Amniotic stem cell (primary cell): ENCODE measurements at regions not wholly inside any gene's neighbourhood (a gene's known extent, or its start where the extent isn't known, plus 50 kb on each side); places are given as distances from the start of the nearest gene placed in this dataset.
A peak's percentile ranks its signal among the peaks of the same experiment; 100 is the strongest.
"Not testable (repeated sequence)": the region's sequence is repeated elsewhere in the genome, so short reads cannot be mapped to it uniquely, and the experiment has no call there.

Experiments
- DNase-seq: peaks from one replicate; lab custom pipeline; 2025; lab: John Stamatoyannopoulos, UW

DNA sequence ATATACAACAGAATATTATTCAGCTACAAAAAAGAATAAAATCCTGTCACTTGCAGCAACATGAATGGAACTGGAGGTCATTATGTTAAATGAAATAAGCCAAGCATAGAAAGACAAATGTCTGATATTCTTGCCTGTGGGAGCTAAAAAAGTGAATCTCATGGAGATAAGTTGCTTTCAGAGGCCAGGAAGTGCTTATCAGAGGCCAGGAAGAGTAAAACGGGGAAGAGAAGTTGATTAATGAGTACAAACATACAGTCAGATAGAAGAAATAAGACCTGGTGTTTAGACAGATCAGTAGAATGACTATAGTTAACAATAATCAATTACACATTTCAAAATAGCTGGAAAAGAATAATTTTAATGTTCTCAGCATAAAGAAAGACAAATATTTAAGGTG lies 54.4 kb upstream of the CPHXL start:
- no peak for DNase-seq

DNA sequence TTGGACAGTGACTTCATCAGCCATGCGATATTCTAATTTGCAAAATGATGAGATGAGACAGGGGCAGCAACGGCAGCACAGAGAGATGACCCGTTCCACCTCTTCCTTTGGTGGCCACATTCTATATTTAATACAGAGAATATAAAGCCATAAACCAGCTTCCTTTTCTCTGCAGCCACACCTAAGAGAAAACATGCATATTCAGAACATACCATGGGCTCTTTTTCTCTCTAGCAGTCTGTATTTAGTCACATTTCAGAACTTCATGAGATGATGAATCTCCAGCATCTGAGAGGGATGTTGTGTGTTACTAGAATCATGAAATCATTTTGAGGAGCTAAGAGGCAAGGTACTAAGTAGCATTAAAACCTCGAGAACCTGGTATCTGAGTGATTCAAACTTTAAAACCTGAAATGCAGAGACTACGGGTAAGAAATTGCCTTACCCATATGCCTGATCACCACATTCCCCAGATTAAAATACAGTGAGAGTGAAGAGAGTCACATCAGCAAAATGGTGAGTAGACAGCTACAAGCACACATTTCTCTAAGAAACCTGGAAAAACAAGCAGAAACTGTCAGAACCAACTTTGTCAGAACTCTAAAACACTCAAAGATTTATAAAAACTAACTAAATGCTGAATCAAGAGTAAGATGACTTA lies 55.5 kb upstream of the CPHXL start:
- DNase-seq, result no peak

- DNase-seq, result no peak
Measured at GRCh38 chr16:75787440-75787839, 61.1 kb upstream of the CPHXL start.

GRCh38 chr16:75789237-75789636 lies 62.9 kb upstream of the CPHXL start:
- peak; percentile 15 for DNase-seq

- no peak for DNase-seq
Measured at GRCh38 chr16:75792771-75793492, 66.6 kb upstream of the CPHXL start.

- DNase-seq, result no peak
Measured at GRCh38 chr16:75793641-75794040, 67.4 kb upstream of the CPHXL start.

DNA sequence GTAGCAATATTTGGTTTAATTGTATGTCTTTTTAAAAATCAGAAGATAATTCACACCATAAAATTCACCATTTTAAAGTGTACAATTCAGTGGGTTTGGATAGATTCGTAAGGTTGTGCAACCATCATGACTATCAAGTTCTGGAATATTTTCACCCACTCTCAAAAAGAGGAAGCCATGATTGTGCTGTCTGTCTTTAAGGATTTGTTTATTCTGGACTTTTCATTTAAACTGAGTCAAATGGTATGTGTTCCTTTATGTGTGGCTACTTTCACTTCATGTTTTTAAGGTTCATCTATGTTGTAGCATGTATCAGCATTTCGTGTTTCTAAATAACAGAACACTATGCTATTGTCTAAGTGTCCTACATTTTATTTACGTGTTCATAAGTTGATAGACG lies 68.1 kb upstream of the CPHXL start:
- DNase-seq, result no peak

- no peak for DNase-seq
Measured at GRCh38 chr16:75798714-75799113, 72.4 kb upstream of the CPHXL start.

DNA sequence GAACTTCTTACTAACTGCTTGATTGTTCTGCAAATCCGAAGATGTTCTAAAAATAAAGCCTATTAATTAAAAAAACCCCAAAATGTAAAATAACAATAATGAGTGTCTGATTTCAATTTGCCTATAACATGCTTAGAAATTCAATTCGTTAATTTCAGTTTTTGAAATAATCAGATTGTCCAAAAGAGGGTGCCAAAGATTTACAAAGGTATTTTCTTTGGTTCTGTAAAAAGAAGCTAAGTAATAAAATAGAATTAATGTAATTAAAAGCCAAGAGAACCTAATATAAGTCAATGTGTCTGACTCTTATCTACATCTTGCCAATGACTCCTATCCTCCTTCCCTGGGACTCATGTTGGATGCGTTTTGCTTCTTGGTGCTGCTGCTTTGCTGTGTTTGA lies 75.0 kb upstream of the CPHXL start:
- DNase-seq, result no peak

DNA sequence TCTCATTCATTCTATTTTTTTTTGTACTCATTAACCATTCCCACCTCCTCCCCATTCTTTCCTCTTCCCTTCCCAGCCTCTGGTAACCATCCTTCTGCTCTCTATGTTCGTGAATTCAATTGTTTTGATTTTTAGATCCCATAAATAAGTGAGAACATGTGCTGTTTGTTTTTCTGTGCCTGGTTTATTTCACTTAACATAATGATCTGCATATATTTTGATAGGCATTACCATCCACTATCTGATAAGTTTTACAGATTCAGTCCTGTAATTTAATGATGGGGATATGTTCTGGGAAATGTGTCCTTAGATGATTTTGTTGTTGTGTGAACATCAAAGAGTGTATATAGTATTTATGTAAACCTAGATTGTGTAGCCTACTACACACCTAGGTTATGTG lies 77.5 kb upstream of the CPHXL start:
- no peak for DNase-seq

- DNase-seq, result no peak
Measured at GRCh38 chr16:75804368-75804767, 78.1 kb upstream of the CPHXL start.

GRCh38 chr16:75805946-75806345 lies 79.7 kb upstream of the CPHXL start:
- no peak for DNase-seq

GRCh38 chr16:75806487-75806886 lies 80.2 kb upstream of the CPHXL start:
- no peak for DNase-seq

DNA sequence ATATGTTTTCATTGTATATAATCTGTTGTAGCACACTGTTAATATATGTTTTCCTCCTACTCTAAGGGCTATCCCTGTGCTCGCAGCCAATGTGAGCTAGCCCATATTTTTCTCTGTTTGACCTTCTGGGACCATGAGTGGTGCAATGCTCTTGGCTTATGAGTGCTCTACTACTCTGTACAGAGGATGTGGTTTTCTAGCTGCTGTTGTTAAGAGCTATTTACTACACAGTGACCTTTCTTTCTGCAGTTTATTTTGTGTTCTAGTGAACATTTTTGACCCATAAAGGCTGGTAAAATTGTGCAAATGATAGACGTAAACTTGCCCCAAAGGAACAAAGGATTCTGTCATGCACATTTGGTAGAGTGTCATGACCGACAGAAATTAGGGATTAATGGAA lies 84.1 kb upstream of the CPHXL start:
- DNase-seq, result no peak

DNA sequence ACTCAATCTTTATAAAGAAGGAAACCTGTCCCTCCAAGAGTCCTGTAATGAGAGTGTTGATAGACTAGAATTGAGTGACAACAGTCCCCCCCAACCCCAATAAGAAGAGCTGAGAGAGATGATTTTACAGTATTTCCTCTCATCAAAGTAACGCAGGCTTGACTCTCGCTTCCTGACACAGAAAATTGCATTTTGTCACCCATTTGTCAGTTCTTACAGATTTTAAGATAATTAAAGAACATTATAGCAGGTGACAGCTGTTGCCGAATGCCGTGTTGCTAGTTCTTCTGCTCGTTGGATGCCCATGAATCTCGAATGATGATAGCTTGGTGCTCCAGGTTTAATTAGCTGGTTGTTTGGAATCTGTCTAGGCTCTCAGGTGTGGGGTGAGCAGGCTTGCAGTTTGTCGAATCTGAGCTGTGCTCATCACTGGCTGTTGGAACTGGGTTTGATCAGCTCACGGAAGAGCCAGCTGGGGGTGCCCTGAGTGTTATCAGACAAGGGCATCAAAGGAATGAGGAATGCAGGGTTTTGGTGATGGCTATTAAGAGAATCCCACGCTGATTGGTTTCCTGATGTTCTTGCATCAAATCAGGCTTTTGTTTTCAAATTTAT lies 84.8 kb upstream of the CPHXL start:
- no peak for DNase-seq

- no peak for DNase-seq
Measured at GRCh38 chr16:75818491-75818890, 92.2 kb upstream of the CPHXL start.

DNA sequence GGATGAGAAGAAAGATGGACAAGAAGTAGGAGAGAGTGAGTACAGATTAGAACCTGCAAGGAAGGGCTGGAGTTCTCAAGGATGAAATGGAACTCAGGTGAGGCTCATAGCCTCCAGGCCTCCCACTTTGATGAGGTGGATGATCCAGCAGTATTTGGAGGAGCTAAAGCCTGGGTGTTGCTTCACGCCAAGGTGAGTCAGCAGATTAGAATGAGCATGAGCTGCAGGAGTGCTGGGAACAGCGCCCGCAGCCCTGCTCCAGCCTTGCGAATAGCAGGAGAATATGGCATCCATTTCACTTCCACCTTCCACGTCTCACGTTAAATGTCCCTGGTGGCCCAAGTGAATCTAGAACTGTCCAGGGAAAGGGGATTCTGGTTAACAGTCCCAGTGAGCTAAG lies 94.4 kb upstream of the CPHXL start:
- DNase-seq, result no peak

DNA sequence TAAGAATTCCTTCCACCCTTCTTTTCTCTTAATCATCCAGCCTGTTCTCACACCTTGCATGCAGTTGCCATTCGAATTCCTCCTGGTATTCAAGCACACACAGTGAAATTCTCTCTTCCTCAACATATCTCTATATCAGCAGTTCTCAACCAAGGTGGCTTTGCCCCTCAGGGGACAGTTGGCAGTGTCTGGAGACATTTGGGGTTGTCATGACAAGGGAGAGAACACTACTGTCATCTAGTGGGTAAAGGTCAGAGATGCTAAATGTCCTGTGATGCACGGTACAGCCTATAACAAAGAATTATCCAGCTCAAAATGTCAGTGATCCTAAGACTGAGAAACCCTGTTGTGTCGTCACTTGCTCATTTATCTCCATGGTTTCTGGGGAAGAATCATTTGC lies 94.8 kb upstream of the CPHXL start:
- no peak for DNase-seq

DNA sequence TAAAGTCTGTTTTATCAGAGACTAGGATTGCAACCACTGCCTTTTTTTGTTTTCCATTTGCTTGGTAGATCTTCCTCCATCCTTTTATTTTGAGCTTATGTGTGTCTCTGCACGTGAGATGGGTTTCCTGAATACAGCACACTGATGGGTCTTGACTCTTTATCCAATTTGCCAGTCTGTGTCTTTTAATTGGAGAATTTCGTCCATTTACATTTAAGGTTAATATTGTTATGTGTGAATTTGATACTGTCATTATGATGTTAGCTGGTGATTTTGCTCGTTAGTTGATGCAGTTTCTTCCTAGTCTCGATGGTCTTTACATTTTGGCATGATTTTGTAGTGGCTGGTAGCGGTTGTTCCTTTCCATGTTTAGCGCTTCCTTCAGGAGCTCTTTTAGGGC lies 99.5 kb upstream of the CPHXL start:
- not testable (repeated sequence) for DNase-seq

GRCh38 chr16:75827372-75828038 lies 101.2 kb upstream of the CPHXL start:
- DNase-seq, result not testable (repeated sequence)

DNA sequence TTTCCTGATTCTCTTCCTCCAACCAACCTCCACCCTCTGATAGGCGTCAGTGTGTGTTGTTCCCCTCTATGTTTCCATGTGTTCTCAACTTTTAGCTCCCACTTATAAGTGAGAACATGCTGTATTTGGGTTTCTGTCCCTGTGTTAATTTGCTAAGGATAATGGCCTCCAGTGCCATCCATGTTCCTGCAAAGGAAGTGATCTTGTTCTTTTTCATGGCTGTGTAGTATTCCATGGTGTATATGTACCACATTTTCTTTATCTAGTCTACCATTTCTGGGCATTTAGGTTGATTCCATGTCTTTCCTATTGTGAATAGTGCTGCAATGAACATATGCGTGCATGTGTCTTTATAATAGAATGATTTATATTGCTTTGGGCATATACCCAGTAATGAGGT lies 107.1 kb upstream of the CPHXL start:
- not testable (repeated sequence) for DNase-seq

DNA sequence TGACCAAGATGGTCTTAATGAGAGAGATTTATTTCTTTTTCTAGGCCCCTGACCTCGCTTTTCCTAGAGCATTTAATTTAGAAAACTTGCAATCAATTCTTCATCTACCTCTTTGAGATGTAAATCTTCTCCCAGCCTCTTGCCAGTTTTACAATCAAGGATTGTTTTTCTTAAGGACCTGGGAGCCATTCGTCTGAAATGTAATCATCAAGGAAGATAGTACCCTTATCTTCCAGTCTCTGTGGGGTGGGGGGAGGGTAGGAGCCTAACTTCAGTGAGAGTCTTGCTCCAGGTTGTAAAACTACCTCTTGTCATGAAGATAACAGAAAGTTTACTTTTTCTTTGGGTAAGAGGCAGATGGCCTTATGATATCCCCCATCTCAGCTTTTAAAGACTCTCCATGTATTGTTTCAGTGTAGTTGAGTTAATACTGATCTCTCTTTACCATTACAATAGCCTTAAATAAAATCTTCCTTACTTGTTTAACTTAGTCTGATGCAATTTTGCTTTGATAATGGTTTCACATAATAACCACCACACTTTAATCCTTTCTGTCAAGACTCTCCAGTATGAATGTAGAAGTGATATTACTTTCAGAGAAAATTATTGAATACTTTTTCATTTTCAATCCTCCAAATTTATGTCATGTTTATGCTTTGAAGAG lies 110.2 kb upstream of the CPHXL start:
- DNase-seq, result no peak
